MCF 10A (cell line): ENCODE measurements at regions not wholly inside any gene's neighbourhood (a gene's known extent, or its start where the extent isn't known, plus 50 kb on each side); places are given as distances from the start of the nearest gene placed in this dataset.
"Not testable (repeated sequence)": the region's sequence is repeated elsewhere in the genome, so short reads cannot be mapped to it uniquely, and the experiment has no call there.

Experiments
- BruUV-seq: library from RNA; stranded (reverse); fragments of 400-500 nt; replicated peaks from 2 replicates; lab custom pipeline; 2021; lab: Mats Ljungman, UMichigan
- CTCF ChIA-PET: fragments of 300-600 bp; sonication (Branson Sonifier 250); formaldehyde crosslinking; extraction: SDS; loops from one replicate; lab custom pipeline; 2021; ENCODE audit warnings: antibody characterized with exemption, inconsistent platforms; lab: Yijun Ruan, JAX
- POLR2A ChIA-PET: fragments of 300-600, 350-650 bp; sonication (Branson Sonifier 250); formaldehyde crosslinking; extraction: SDS; loops from one replicate; lab custom pipeline; 2020; ENCODE audit warnings: antibody characterized with exemption, inconsistent platforms; lab: Yijun Ruan, JAX
- DNase-seq: peaks from one replicate; pipeline ENCODE4 v3.0.0-alpha.2; 2018; ENCODE audit not compliant: unreplicated experiment
- H3K27ac Mint-ChIP-seq: one replicate; pipeline ENCODE4 v1.8.0; 2022; ENCODE audit warnings: mild to moderate bottlenecking, low read depth, mixed read lengths; ENCODE audit not compliant: unreplicated experiment
- H3K27me3 Mint-ChIP-seq: one replicate; pipeline ENCODE4 v1.8.0; 2022; ENCODE audit warnings: mixed read lengths; ENCODE audit not compliant: insufficient read depth, unreplicated experiment
- H3K36me3 Mint-ChIP-seq: one replicate; pipeline ENCODE4 v1.8.0; 2022; ENCODE audit warnings: mild to moderate bottlenecking, moderate library complexity, mixed read lengths; ENCODE audit not compliant: insufficient read depth, unreplicated experiment
- H3K4me1 Mint-ChIP-seq: one replicate; pipeline ENCODE4 v1.8.0; 2022; ENCODE audit warnings: mixed read lengths; ENCODE audit not compliant: insufficient read depth, unreplicated experiment
- H3K4me3 Mint-ChIP-seq: one replicate; pipeline ENCODE4 v1.8.0; 2022; ENCODE audit warnings: mild to moderate bottlenecking, moderate library complexity, mixed read lengths; ENCODE audit not compliant: unreplicated experiment
- H3K9me3 Mint-ChIP-seq: one replicate; pipeline ENCODE4 v1.8.0; 2022; ENCODE audit warnings: mixed read lengths; ENCODE audit not compliant: unreplicated experiment
- intact Hi-C: fragments of 100-400 bp; cut with micrococcal nuclease; formaldehyde crosslinking; loops from 2 replicates; pipeline ENCODE4 v1.14.1; 2022

DNA sequence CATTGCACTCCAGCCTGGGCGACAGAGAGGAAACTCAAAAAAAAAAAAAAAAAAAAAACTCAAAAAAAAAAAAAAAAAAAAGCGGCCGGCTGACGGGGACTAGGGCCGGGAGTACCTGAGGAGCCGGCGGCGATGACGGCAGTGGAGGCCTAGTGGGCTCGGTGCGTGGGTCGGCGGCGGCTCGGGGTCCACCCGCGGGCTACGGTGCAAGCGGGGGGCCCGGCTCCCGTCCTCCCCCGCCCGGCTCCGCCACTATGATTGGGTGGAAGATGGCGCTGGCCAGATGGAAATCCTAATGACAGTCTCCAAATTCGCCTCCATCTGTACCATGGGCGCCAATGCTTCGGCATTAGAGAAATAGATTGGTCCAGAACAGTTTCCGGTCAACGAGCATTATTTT, 190.7 kb downstream of the TGIF2LX start:
- H3K4me3 Mint-ChIP-seq, CTCF ChIA-PET, H3K27me3 Mint-ChIP-seq, H3K9me3 Mint-ChIP-seq, DNase-seq, H3K36me3 Mint-ChIP-seq, BruUV-seq, H3K4me1 Mint-ChIP-seq, H3K27ac Mint-ChIP-seq, intact Hi-C loops, POLR2A ChIA-PET: not testable (repeated sequence)

DNA sequence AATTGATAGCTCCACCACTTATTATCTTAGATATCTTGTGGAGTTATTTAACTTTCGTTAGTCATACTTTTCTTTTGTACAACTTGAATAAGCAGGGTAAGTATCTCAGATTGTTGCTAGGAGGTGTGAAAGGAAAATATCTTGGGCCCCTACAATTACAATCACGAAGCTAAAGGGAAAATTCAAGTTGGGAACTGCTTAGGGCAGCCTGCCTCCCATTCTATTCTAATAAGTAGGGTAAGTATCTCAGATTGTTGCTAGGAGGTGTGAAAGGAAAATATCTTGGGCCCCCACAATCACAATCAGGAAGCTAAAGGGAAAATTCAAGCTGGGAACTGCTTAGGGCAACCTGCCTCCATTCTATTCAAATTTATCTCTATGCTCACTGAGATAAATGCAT, 213.2 kb downstream of the TGIF2LX start:
- BruUV-seq, H3K9me3 Mint-ChIP-seq, H3K4me1 Mint-ChIP-seq, DNase-seq, H3K4me3 Mint-ChIP-seq, H3K27ac Mint-ChIP-seq, intact Hi-C loops, H3K27me3 Mint-ChIP-seq, POLR2A ChIA-PET, H3K36me3 Mint-ChIP-seq, CTCF ChIA-PET: not testable (repeated sequence)

DNA sequence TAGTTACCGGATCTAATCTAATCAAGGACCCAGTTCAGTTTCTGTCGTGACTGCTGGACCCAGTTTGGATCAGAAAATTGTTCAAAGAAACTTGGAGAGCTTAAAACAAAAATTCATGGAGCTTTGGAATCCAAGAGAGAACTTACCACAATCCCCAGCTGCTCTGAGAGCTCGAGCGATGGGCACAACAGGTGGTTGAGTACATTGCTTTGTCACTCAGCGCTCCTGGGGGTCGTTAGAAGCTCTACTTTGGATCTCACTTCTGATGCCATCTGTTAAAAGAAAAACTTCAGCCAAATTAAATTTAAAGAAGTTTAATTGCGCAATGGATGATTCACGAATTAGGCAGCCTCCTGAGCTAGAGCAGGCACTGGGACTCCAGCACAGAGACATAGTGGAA, 257.3 kb downstream of the TGIF2LX start:
- POLR2A ChIA-PET, H3K27ac Mint-ChIP-seq, BruUV-seq, CTCF ChIA-PET, H3K4me1 Mint-ChIP-seq, H3K4me3 Mint-ChIP-seq, H3K27me3 Mint-ChIP-seq, intact Hi-C loops, H3K36me3 Mint-ChIP-seq, H3K9me3 Mint-ChIP-seq: not testable (repeated sequence)
- peak; percentile 10 for DNase-seq

DNA sequence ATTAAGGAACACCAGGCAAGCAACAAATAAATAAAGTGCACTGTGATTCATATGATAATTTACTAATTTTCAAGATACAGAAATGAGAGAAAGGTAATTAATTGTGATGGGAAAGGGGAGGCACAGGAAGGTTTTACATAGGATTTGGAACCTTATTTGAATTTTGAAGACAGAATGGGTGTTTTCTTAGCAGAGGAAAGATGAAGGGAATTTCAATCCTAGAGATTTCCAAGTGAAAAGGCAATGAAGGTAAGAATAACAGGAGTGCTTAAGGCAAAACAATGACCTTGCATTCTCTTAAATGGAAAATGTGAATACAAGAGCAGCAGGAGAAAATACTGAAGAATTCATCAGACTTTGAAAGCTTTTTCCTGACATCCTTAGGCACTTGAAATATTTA, 267.3 kb downstream of the TGIF2LX start:
- DNase-seq, H3K27ac Mint-ChIP-seq, intact Hi-C loops, POLR2A ChIA-PET, H3K27me3 Mint-ChIP-seq, BruUV-seq, H3K36me3 Mint-ChIP-seq, H3K9me3 Mint-ChIP-seq, CTCF ChIA-PET, H3K4me1 Mint-ChIP-seq, H3K4me3 Mint-ChIP-seq: not testable (repeated sequence)

DNA sequence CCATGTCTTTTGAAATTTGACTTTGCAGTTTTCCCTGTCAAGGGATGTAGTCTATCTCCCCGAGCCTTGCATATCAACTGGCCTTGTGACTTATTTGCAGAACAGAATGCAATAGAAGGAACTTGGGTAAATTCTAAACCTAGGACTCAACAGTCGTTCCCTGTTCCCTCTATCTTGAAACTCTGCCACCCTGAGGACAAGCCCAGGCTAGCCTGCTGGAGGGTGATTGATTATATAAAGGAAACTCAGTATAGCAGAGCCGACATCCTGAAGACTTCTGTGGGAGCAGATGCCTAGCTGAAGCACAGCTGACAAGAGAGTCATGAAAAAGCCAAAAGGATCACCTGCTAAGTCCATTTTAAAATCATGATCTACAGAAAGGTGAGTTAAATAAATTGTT, 285.1 kb downstream of the TGIF2LX start:
- POLR2A ChIA-PET, H3K4me1 Mint-ChIP-seq, intact Hi-C loops, DNase-seq, CTCF ChIA-PET, BruUV-seq, H3K27ac Mint-ChIP-seq, H3K27me3 Mint-ChIP-seq, H3K36me3 Mint-ChIP-seq: not testable (repeated sequence)
- Mint-ChIP-seq H3K4me3 (peak overlapping the region; percentile 60), H3K9me3 (peaks cover 10% of the 10 kb centered on the region)

DNA sequence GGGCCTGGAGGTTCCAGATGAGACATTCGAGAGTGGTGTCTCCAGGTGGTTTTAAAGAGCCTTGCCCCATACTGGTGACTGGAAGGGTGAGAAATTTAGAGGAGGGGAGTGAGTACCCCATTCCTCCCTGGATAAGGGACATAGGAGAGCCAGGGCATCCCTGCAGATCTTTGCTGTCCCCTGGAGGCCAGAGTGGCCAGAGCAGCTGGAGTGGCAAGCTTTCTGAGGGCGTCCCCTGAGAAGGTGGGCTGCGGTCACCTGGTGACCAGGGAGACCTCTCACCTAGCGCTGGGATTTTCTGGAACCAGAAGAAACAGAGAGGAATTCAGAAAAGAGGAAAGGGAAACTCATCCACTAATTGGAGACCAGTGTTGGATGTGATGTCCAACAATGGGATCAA, 300.9 kb downstream of the TGIF2LX start:
- POLR2A ChIA-PET, BruUV-seq, H3K4me1 Mint-ChIP-seq, intact Hi-C loops, H3K27ac Mint-ChIP-seq, H3K27me3 Mint-ChIP-seq, H3K36me3 Mint-ChIP-seq, CTCF ChIA-PET, DNase-seq, H3K4me3 Mint-ChIP-seq: not testable (repeated sequence)
- H3K9me3 Mint-ChIP-seq, result peaks cover 10% of the 10 kb centered on the region

DNA sequence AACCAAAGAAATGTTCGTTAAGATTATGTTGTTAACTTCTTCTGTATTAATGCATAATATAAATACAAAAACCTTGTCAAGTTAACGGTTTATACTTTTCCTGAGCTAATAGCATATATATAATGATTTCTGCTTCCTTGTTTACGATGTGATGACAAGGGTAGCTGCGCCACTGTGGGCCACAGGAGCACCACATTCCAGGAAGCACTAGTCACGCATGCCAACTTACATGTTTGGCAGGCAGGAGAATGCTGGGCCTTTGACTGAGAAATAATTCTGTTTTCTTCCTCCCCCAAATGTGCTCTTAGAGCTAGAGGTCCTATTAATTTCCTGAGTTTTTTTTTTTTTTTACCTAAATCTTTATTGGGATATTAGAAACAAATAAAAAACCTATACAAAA, 349.9 kb downstream of the TGIF2LX start:
- H3K4me1 Mint-ChIP-seq, BruUV-seq, DNase-seq, CTCF ChIA-PET, H3K4me3 Mint-ChIP-seq, H3K27ac Mint-ChIP-seq, H3K9me3 Mint-ChIP-seq, H3K36me3 Mint-ChIP-seq, H3K27me3 Mint-ChIP-seq, POLR2A ChIA-PET, intact Hi-C loops: not testable (repeated sequence)
